Astrocyte of the hippocampus (primary cell): ENCODE measurements at regions not wholly inside any gene's neighbourhood (a gene's known extent, or its start where the extent isn't known, plus 50 kb on each side); places are given as distances from the start of the nearest gene placed in this dataset.

ENCODE experiments used
- DNase-seq: peaks from one replicate; pipeline ENCODE4 v3.0.0; 2011; ENCODE audit warnings: low read depth, low spot score

DNA sequence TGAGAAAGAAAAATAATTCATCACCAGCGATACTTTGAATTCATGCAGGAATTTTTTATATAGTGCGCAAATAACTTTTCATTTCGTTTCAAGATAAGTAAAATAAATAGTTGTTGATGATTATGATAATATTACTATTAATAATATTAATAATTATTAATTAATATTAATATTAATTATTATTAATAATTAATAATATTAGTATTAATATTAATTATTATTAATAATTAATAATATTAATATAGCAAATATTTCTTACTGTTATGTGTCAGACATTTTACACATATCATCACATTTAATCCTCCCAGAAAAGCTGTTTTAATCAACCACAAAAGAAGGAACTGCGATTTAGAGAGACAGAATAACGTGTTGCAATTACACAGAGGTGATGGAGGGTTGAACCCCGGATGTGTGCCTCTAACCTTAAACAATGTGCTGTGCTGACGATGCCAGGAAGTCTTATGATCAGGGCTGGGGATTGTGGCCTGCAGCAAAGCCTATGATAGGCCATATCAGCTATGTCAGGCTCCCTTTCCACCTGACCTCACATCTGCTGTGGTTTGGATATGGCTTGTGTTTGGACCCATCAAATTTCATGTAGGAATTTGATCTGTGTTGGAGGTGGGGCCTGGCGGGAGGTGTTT is 263.5 kb upstream of the NR2F2 start:
- no peak for DNase-seq

DNA sequence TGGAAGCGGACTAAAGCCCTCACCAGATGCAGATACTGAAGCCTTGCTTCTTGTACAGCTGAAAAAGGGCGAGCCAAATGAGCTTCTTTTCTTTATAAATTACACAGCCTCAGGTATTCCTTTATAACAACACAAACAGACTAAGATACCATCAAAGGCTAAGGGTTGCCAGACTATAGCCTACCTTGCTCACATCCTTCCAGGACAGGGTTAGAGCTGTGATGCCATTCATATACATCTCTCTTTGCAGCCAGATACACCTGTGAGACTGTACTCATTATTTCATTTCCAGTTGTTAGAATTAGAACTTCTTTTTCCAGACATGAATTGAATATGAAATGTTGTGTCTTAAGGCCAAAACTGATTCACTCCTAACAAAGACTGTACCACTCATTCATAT is 262.8 kb upstream of the NR2F2 start:
- DNase-seq: no peak

DNA sequence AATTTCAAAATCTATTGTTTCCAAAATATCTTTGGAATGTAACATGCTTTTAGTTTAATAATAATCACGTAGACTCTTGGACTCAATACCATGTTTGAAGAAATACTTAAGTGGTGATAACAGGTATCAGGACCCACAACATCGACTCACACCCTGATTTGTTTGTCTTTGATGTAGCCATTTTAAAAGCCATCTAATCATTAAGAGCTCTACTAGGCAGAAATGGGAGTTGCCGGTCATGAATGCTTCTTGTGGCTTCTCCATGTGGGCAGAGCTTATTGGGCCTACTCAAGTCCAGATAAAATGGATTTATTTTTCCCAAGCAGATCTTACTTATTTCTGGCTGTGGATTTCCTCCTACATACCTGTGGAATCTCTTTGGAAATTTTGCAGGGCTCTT is 261.6 kb upstream of the NR2F2 start:
- no peak for DNase-seq

DNA sequence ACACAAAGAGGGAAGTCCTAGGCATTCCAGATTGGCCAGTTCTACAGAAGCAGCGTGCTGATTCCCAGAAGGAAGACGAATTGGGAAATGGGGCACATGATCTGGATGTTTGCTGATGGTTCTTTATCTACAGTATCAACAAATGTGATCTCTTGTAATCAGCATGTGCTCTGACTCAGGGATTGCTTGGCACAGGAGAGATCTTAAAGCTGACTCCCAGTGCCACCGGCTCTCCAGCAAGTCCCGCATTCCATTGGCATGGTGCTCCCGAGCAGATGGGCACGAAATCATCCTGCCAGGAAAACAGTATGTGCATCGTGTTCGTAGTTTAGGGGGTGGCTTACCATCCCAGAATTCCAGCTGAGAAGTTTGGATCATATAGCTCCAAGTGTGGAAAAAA is 259.9 kb upstream of the NR2F2 start:
- no peak for DNase-seq

DNA sequence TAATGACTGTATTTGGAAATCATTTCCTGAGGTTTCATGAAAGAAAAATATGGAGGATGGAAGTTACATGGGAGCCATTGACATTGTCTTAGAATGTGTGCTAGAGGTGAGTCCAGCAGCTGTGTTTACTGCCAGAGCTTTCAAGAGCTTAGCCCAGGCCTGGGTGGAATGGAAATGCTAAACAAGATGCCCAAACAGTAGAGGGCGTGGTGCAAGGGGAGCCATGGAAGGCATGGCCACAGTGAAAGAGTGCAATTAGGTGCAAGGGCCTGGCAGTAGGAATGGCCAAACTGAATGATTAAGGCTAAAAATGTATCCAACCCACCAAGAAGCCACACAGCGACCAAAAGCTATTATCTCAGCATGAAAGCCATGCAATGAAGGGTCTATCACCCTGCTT is 257.7 kb upstream of the NR2F2 start:
- no peak for DNase-seq

DNA sequence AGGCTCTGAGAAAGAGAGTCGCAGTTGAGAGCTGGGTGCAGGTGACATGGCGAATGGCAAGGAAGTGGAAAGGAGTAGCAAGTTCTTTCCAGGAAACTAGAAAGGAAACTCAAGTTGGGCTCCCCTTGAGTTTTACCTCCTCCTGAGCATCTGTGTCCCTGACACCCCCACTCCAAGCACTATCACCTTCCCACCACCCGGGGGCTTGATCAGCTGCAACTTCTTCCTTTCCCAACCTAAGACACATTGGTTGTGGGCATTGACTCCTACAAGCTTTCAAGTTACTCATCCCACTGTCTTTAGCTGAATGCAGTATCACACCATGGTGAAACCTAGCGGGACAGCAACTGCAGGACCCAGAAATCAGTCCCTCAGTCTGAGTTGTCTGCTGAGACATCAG is 256.6 kb upstream of the NR2F2 start:
- DNase-seq: no peak

DNA sequence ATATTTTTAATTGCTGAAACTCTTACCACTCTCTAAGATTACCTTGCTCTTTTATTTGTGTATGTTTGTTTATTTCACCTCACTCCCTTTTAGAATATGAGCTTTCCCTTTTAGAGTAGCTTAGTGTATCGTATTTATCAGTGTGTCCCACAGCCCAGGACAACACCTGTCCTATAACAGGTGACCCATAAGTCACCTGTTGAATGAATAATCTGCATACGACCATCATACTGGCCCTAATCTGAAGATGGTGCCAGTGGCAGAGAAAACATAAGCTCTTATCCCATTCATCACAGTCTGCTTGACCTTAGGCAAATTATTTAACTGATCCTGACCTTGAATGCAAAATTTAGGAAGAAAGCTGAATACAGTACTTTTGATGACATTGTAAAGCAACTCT is 254.6 kb upstream of the NR2F2 start:
- DNase-seq: no peak

DNA sequence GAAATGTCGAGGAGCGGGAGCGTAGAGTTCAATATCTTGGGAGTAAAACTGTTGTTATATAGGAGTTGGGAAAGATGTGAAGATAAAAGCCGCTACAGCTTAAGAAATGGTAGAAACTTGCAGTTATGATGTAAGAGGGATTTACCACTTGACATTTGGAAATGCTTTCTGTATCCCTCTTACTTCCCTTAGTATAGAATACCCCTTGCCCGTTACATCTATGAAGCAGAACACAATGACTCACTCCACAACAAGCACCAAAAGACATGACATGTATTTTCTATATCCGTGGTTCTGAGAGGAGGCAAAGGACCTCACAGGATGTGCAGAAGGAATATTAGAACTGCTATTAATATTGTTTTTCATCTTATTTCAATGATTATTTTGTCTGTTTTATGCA is 254.2 kb upstream of the NR2F2 start:
- no peak for DNase-seq

DNA sequence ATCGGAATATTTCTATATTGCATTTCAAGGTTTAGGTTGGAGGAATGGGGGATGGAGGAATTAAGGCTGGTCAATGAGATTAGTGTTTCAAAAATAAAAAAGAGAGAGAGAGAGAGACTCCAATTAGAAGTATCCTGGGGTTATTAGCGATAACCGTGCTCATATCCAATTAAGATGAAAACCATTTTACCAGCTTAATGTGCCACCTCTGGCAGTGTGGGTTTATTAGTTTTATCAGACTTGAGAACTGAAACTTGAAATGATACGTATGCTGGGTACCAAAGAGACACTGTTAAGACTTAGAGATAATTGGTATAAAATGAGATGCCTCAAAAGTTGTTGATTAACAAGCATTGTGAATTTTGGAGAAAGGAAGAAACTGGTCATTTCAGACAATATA is 251.5 kb upstream of the NR2F2 start:
- DNase-seq: no peak

DNA sequence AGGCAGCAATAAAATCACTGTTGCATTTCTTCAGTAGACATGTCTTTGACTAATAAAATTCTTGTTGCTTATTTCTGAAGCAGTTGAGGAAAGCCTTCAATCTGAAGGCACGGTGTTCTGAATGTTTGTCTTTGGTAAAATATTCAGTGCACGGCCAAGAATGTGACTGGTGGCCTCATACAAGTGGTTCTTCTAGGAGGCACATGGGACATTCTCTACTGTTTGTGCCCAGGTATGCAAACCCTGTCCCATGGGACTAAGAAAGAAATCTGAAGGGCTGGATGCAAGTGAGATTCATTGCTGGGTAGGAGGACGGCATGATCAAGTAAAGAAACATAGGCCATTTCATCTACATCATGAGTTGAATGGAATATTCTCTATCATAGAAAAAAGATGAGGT is 250.6 kb upstream of the NR2F2 start:
- DNase-seq: no peak

DNA sequence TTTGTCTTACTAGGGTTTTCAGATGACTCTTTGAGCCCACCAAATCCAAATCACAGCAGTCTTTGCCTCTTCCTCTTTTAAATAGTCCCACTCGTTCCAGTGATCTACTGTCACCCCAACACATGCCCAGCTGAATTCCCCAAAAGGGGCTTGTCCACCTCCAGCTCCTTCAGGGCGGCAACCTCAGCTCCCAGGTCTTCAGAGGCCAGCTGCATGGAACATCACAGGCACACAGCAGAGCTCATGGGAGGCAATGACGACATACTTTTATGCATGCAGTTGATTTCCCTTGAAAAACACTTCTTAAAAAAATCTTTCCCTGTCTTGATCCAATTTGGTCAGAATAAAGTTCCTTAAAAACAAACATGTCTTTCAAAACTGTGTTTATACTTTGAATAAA is 244.3 kb upstream of the NR2F2 start:
- DNase-seq: no peak

DNA sequence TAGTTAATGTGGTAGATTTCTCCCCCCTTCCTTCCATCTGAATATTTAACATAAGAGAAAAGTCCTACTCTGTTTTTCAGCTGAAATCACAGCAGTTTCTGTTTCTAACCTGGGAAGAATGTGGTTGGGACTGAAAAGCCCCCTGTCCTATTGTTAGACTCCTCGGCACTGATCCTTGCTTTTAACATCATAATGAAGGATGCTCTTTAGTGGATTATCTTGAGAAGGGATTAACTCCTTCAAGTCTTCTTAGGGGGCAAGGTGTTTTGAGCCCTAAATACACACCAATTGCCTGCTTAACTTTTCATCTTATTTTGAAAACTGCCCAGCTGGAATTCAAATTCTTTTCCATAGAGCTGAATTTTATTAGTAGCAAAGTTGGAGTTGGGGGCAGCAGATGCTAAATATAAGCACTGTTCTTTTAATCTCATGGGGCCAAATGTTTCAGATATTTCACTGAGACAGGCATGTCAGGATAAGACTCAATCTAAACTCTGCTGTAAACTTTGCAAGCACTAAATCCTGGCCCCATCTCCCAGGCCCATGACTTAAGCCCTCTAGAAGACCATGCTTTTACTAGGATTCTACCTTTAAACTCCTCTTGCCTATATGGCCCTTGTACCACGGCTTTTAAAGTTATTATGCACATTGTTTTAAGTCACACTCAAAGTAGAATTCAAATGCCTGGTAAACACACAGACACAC is 243.2 kb upstream of the NR2F2 start:
- no peak for DNase-seq

DNA sequence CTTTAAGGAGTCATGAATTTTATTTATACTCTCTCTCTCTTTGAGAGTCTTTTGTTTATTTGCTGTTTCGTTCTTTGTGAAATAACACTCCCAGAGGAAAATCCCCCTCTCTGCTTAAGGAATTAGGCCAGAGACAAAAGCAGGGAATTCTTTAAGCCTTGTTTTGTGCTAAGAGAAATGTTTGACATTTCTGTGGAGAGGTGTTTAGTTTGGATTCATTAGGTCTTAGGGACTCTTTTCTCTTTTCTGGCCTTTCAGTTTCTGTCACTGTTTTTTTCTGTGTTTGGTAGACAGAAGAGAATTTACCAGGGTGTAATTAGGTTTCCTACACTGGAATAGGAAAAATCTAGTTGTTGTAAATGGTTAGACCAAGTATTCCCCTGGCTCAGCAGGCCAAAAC is 241.8 kb upstream of the NR2F2 start:
- DNase-seq: peak; percentile 49

DNA sequence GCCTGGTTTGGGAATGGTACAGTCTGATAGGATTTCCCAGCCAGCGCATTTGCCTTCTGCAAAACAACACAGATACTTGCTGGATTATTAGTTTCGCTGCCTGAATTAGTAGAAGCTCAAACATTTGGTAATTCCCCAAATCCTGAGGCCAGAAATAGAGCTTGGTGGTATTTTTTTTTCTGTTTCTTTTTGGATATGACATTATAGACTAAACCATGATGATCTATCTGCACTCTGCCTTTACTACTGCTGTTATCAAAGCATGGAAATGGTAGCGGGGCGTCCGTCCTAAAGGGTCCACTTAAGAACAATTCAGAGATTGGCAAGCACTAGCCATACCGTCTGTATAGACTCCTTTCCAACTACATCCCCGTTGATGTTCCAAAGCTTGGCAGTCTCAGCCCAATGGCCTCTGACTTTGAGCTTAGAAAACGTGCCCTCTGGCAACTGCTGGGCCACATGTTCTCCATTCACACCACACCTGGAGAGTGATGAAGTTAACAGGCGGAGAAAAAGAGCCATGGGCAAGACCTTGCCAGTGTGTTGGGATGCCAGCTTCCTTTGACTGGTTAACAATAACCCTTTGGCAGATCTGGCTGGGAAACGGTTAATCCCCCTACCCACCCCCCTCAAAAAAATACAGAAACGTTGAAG is 241.0 kb upstream of the NR2F2 start:
- DNase-seq: no peak

DNA sequence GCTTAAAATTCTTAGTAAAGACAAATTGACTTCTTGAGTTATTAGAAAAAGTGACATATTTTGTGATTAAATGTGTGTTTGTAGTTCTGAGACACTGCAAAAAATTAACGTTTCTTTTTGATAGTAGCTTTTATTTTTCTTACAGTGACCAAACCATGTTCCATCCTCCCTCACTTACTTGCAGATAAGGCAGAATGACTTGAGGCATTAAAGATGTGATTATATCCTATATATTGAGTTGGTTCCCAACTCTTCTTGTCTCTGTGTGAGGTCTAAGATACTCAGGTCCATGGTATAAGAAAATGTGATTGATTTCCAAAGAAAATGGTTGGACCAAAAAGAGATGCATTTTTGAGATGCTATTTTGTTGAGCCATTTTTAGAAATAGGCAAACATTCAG is 238.3 kb upstream of the NR2F2 start:
- no peak for DNase-seq

DNA sequence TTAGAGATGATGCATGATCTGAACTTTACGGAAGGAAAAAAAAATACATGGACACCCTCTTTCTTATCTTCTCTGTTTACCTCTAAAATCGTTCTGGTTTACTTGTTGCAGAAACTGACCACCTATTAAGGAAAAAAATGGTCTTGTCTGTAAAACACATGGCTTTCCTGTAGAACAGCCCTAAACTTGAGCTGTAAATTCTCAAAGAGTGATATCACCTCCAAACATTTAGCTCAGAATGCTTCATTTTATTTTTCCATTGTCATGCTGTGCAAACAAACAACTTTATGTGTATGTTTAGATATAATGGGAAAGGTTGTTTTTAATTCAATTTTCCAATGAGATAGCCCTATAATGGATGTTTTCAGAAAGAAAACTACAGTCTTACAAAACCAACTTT is 237.4 kb upstream of the NR2F2 start:
- no peak for DNase-seq

DNA sequence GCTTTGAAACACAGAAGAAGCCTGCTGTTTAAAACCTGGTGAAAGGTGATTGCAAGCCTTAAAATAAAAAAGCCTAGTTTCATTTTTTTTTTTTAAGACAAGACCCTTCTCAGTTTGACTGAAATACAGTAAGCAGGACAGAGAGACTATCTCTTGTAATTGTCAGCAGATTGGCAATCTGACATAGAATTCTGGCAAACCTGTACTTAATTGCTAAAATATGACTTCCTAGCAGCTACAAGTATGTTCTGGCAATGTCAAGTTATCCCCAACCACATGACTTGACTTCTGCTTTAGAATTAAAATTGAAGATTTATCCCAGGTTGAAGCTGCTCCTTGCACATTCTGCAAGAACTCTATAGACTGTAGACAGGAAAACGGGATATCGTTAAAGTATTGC is 232.8 kb upstream of the NR2F2 start:
- DNase-seq: no peak

DNA sequence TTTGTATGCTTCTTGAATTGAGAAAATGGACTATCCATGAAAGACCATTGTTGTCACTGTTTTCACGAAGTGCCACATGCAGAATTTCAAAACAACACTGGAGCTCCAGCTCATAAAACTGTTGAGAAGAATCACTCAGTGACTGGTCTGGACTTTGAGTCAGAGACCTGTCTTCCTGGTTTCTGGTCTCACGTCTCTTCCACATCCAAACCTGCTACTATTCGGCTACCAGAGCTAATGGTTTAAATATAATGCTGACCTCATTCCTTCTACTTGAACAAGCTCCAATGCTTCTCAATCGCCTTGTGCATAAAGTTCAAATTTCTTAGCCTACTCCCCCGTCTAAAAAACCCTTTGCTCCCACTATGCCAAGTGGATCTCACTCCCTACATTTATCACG is 227.9 kb upstream of the NR2F2 start:
- no peak for DNase-seq

DNA sequence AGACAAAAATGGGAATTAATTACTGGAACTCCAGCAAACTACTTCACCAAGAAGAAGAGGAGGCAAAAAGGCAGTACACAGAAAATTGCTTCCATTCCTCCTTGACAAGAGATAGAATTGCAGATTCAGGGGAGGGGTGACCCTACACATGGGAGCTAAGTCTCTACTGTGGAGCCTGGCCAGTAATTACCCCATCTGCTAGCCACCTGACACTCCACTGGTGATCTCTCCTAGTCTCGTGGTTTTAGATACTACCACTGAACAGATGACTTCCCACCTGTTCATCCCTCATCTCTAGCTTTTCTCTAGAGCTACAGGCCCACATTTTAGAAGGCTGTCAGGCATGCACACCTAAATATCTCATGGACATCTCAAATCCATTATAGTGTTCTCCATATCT is 224.3 kb upstream of the NR2F2 start:
- DNase-seq: no peak

DNA sequence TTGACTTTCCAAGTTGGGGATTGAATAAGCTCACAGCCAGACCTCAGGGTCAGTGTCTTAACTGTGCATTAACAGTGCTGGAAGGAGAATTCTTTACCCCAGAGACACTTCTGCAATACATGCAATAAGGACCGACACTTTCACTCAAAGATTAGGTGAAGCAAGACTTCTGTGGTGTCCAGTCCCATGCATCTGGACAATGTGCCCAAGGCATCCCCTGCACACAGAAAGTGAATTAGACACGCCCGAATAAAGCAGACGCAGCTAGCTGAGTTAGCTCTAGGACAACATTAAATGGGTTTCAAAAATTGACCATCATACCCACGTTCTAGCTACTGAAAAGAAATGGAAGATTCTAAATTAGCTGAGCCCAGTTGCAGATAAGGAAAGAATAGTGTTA is 223.9 kb upstream of the NR2F2 start:
- DNase-seq: no peak

DNA sequence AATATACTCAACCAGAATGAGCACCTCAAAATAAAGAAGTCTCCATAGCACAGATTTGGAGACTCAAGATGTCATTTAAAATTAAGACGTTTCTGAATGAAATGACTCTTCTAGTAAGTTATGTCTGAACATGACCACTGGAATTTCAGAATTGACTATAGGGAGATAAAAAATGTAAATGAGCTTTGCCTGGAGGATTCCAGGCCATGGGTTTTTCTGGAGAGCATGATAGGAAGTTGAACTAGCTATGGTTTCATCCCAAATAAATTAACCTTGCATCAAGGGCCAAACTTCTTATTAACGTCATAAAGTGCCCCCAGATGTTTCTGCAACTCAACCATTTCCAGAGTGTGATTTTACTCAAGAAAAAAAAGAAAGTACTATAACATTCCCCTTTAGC is 222.6 kb upstream of the NR2F2 start:
- peak; percentile 41 for DNase-seq

DNA sequence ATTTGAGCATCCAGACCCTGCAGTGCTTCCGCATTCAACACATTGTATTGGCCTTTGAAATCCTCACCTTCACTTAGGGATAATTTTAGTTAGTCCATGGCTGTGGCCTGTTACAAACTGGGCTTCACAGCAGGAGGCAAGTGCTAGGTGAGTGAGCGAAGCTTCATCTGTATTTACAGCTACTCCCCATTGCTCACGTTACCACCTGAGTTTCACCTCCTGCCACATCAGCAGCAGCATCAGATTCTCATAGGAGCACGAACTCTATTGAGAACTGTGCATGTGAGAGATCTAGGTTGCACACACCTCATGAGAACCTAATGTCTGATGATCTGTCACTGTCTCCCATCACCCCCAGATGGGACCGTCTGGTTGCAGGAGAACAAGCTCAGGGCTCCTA is 222.1 kb upstream of the NR2F2 start:
- no peak for DNase-seq

DNA sequence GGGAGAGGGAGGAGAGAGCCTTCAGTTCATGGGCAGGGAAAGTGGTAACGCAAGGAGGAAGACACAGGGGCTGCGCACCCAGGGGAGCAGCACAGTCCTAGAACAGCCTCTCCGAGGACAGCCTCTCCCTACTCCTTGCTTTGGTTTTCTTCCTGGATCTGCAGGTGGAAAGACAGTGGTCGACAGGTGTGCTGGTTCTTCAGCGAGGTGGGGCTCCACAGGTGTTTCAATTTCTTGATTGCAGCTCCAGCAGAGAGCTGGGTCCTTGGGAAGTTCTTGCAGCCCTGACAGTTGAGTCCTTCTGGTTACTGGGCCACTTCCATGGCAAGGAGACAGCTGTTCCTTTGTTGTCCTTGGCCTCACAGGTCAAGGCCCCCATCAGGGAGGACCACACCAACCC is 220.7 kb upstream of the NR2F2 start:
- no peak for DNase-seq
